Neutrophil (primary cell): ENCODE measurements at regions not wholly inside any gene's neighbourhood (a gene's known extent, or its start where the extent isn't known, plus 50 kb on each side); places are given as distances from the start of the nearest gene placed in this dataset.

Source experiments
- H3K27ac ChIP-seq: fragments of 200-600 bp; sonication (generic); 2 replicates; pipeline ENCODE4 v1.5.1; 2016; ENCODE audit warnings: mild to moderate bottlenecking, moderate library complexity
- H3K27me3 ChIP-seq: fragments of 200-600 bp; sonication (generic); 2 replicates; pipeline ENCODE4 v1.6.0; 2016; ENCODE audit warnings: mild to moderate bottlenecking
- H3K36me3 ChIP-seq: fragments of 200-600 bp; sonication (generic); 2 replicates; pipeline ENCODE4 v1.5.1; 2017
- H3K4me1 ChIP-seq, 2 experiments: fragments of 200-600 bp in 1 of 2; sonication (generic) in 1 of 2; 1 replicate in 1 of 2; 2 replicates in 1 of 2; pipeline versions ENCODE4 v1.5.1 to v1.6.1; 2013 to 2016; ENCODE audit warnings: low read depth in 1 of 2, low read length in 1 of 2, mild to moderate bottlenecking in 1 of 2, moderate library complexity in 1 of 2; ENCODE audit not compliant: control insufficient read depth in 1 of 2, insufficient read depth in 1 of 2
- H3K4me3 ChIP-seq, 2 experiments: fragments of 200-600 bp in 1 of 2; sonication (generic) in 1 of 2; 1 replicate in 1 of 2; 2 replicates in 1 of 2; pipeline ENCODE4 v1.5.1; 2013 to 2016; ENCODE audit warnings: low read depth in 1 of 2, low read length in 1 of 2, mild to moderate bottlenecking in 1 of 2, moderate library complexity in 1 of 2
- H3K9me3 ChIP-seq: fragments of 200-600 bp; sonication (generic); 2 replicates; pipeline ENCODE4 v1.5.1; 2016
- CTCF ChIP-seq: fragments of 200-600 bp; sonication (generic); IDR thresholded peaks from 2 replicates; pipeline ENCODE4 v1.5.1; 2016; ENCODE audit warnings: antibody characterized with exemption

GRCh38 chr5:57956636-57957035 lies 474.0 kb upstream of the ACTBL2 start:
- Histone ChIP-seq H3K27me3 (no peaks in the 10 kb centered on the region), H3K36me3 (no peaks in the 10 kb centered on the region), H3K27ac (no peak overlapping the region), H3K4me3 (no peak overlapping the region), H3K9me3 (no peaks in the 10 kb centered on the region), H3K4me1 (no peaks in the 10 kb centered on the region)
- no peak for TF ChIP-seq CTCF

GRCh38 chr5:57955511-57955910 lies 472.9 kb upstream of the ACTBL2 start:
- H3K4me3 ChIP-seq = no peak overlapping the region
- H3K27ac ChIP-seq = no peak overlapping the region
- TF ChIP-seq CTCF = no peak
- H3K4me1 ChIP-seq = no peaks in the 10 kb centered on the region
- H3K27me3 ChIP-seq = no peaks in the 10 kb centered on the region
- H3K9me3 ChIP-seq = no peaks in the 10 kb centered on the region
- H3K36me3 ChIP-seq = no peaks in the 10 kb centered on the region

- Histone ChIP-seq H3K4me3 (no peak overlapping the region), H3K27me3 (no peaks in the 10 kb centered on the region), H3K27ac (no peak overlapping the region), H3K36me3 (no peaks in the 10 kb centered on the region), H3K4me1 (no peaks in the 10 kb centered on the region), H3K9me3 (no peaks in the 10 kb centered on the region)
- no peak for TF ChIP-seq CTCF
These were observed 471.2 kb upstream of the ACTBL2 start for GRCh38 chr5:57953792-57954191.

- H3K36me3 ChIP-seq = no peaks in the 10 kb centered on the region
- no peaks in the 10 kb centered on the region for H3K4me1 ChIP-seq
- H3K4me3 ChIP-seq = no peak overlapping the region
- H3K27ac ChIP-seq = no peak overlapping the region
- TF ChIP-seq CTCF = no peak
- no peaks in the 10 kb centered on the region for H3K27me3 ChIP-seq
- no peaks in the 10 kb centered on the region for H3K9me3 ChIP-seq
These were observed 468.1 kb upstream of the ACTBL2 start for GRCh38 chr5:57950616-57951228.

GRCh38 chr5:57948091-57948490 lies 465.5 kb upstream of the ACTBL2 start:
- H3K27me3 ChIP-seq = no peaks in the 10 kb centered on the region
- H3K9me3 ChIP-seq = no peaks in the 10 kb centered on the region
- no peak for TF ChIP-seq CTCF
- no peaks in the 10 kb centered on the region for H3K36me3 ChIP-seq
- H3K4me3 ChIP-seq = no peak overlapping the region
- H3K27ac ChIP-seq = no peak overlapping the region
- no peaks in the 10 kb centered on the region for H3K4me1 ChIP-seq

GRCh38 chr5:57947181-57947580 lies 464.6 kb upstream of the ACTBL2 start:
- Histone ChIP-seq H3K36me3 (no peaks in the 10 kb centered on the region), H3K9me3 (no peaks in the 10 kb centered on the region), H3K4me1 (no peaks in the 10 kb centered on the region), H3K4me3 (no peak overlapping the region), H3K27me3 (no peaks in the 10 kb centered on the region), H3K27ac (no peak overlapping the region)
- TF ChIP-seq CTCF = no peak
